GM21367 (cell line): ENCODE measurements at regions not wholly inside any gene's neighbourhood (a gene's known extent, or its start where the extent isn't known, plus 50 kb on each side); places are given as distances from the start of the nearest gene placed in this dataset.

Experiments used
- ATAC-seq: cut with Tn5 transposase; IDR thresholded peaks from one replicate; pipeline ENCODE4 v1.9.1; 2021; ENCODE audit not compliant: unreplicated experiment

- ATAC-seq, result no peak
These were observed 121.2 kb upstream of the RTL1 start for GRCh38 chr14:101024686-101025085.

GRCh38 chr14:101025131-101025530, 121.6 kb upstream of the RTL1 start:
- no peak for ATAC-seq

- no peak for ATAC-seq
These were observed 122.2 kb upstream of the RTL1 start for GRCh38 chr14:101025696-101026095.

GRCh38 chr14:101026341-101026740, 122.8 kb upstream of the RTL1 start:
- ATAC-seq, result no peak

GRCh38 chr14:101027291-101027690, 123.8 kb upstream of the RTL1 start:
- no peak for ATAC-seq

GRCh38 chr14:101027966-101028365, 124.4 kb upstream of the RTL1 start:
- no peak for ATAC-seq

- ATAC-seq, result no peak
These were observed 125.6 kb upstream of the RTL1 start for GRCh38 chr14:101028971-101029667.

- ATAC-seq, result no peak
These were observed 126.3 kb upstream of the RTL1 start for GRCh38 chr14:101029668-101030290.

- ATAC-seq, result no peak
These were observed 127.1 kb upstream of the RTL1 start for GRCh38 chr14:101030586-101030985.

GRCh38 chr14:101031186-101031585, 127.7 kb upstream of the RTL1 start:
- ATAC-seq, result no peak

- no peak for ATAC-seq
These were observed 128.2 kb upstream of the RTL1 start for GRCh38 chr14:101031721-101032120.

GRCh38 chr14:101032433-101032832, 128.9 kb upstream of the RTL1 start:
- no peak for ATAC-seq

GRCh38 chr14:101033006-101033405, 129.5 kb upstream of the RTL1 start:
- no peak for ATAC-seq

GRCh38 chr14:101033446-101034165, 130.1 kb upstream of the RTL1 start:
- no peak for ATAC-seq

- ATAC-seq, result no peak
These were observed 131.5 kb upstream of the RTL1 start for GRCh38 chr14:101034986-101035385.

GRCh38 chr14:101035466-101036225, 132.1 kb upstream of the RTL1 start:
- no peak for ATAC-seq

GRCh38 chr14:101037021-101037817, 133.7 kb upstream of the RTL1 start:
- no peak for ATAC-seq

- no peak for ATAC-seq
These were observed 135.7 kb upstream of the RTL1 start for GRCh38 chr14:101039031-101039754.

- no peak for ATAC-seq
These were observed 136.2 kb upstream of the RTL1 start for GRCh38 chr14:101039755-101040138.
